ENCODE measurements at regions not wholly inside any gene's neighbourhood (a gene's known extent, or its start where the extent isn't known, plus 50 kb on each side); places are given as distances from the start of the nearest gene placed in this dataset.
"Not testable (repeated sequence)": the region's sequence is repeated elsewhere in the genome, so short reads cannot be mapped to it uniquely, and the experiment has no call there.

GRCh38 chr22:48919851-48920589, 907.7 kb downstream of the BRD1 start:
- no peak for ATAC-seq
- peaks cover 0 to 39% of the 10 kb centered on the region in 2 donors for H3K27me3 ChIP-seq
- H3K9me3 ChIP-seq = no peaks in the 10 kb centered on the region
- no peak for DNase-seq
- intact Hi-C loops (cut with DNase I) = no loop called here
- H3K4me1 ChIP-seq = no peaks in the 10 kb centered on the region
- no peak overlapping the region for H3K27ac ChIP-seq
- no peak for TF ChIP-seq CTCF (IDR thresholded peaks at IDR 0.05)
- H3K4me3 ChIP-seq = no peak overlapping the region
- no peaks in the 10 kb centered on the region for H3K36me3 ChIP-seq

- intact Hi-C loops (cut with DNase I) = no loop called here
- no peak for ATAC-seq
- Histone ChIP-seq H3K27me3 (peaks cover 0 to 47% of the 10 kb centered on the region in 2 donors), H3K27ac (no peak overlapping the region), H3K4me1 (no peaks in the 10 kb centered on the region), H3K4me3 (no peak overlapping the region), H3K36me3 (no peaks in the 10 kb centered on the region), H3K9me3 (no peaks in the 10 kb centered on the region)
- TF ChIP-seq CTCF (IDR thresholded peaks at IDR 0.05) = no peak
- DNase-seq = no peak
Measured at GRCh38 chr22:48919187-48919590, 908.5 kb downstream of the BRD1 start.

GRCh38 chr22:48918585-48919186, 909.0 kb downstream of the BRD1 start:
- Histone ChIP-seq H3K4me1 (no peaks in the 10 kb centered on the region), H3K27me3 (peaks cover 0 to 52% of the 10 kb centered on the region in 2 donors), H3K4me3 (no peak overlapping the region), H3K36me3 (no peaks in the 10 kb centered on the region), H3K9me3 (no peaks in the 10 kb centered on the region), H3K27ac (no peak overlapping the region)
- no peak for TF ChIP-seq CTCF (IDR thresholded peaks at IDR 0.05)
- DNase-seq = no peak
- intact Hi-C loops (cut with DNase I) = no loop called here
- ATAC-seq = no peak

GRCh38 chr22:48912356-48913066, 915.2 kb downstream of the BRD1 start:
- intact Hi-C loops (cut with DNase I); H3K9me3 ChIP-seq; H3K4me3 ChIP-seq; ATAC-seq; H3K27ac ChIP-seq; H3K36me3 ChIP-seq; H3K4me1 ChIP-seq; DNase-seq: not testable (repeated sequence)
- H3K27me3 ChIP-seq = peaks cover 0 to 43% of the 10 kb centered on the region in 2 donors

- ATAC-seq; H3K4me3 ChIP-seq; H3K4me1 ChIP-seq; DNase-seq; intact Hi-C loops (cut with DNase I); H3K27ac ChIP-seq; H3K9me3 ChIP-seq; H3K36me3 ChIP-seq: not testable (repeated sequence)
- peaks cover 0 to 47% of the 10 kb centered on the region in 2 donors for H3K27me3 ChIP-seq
Measured at GRCh38 chr22:48911647-48912046, 916.0 kb downstream of the BRD1 start.

GRCh38 chr22:48911067-48911466, 916.6 kb downstream of the BRD1 start:
- peaks cover 0 to 50% of the 10 kb centered on the region in 2 donors for H3K27me3 ChIP-seq
- intact Hi-C loops (cut with DNase I); H3K9me3 ChIP-seq; H3K36me3 ChIP-seq; H3K4me1 ChIP-seq; ATAC-seq; H3K27ac ChIP-seq; DNase-seq; H3K4me3 ChIP-seq: not testable (repeated sequence)

Measured in left lung (tissue), 4 donors.